ENCODE measurements at regions not wholly inside any gene's neighbourhood (a gene's known extent, or its start where the extent isn't known, plus 50 kb on each side); places are given as distances from the start of the nearest gene placed in this dataset.

- Histone ChIP-seq H3K9me3 (ENCODE audit: control insufficient read depth, low read length) (no peaks in the 10 kb centered on the region), H3K4me3 (ENCODE audit: low read depth, low read length) (no peak overlapping the region), H3K79me2 (no peaks in the 10 kb centered on the region), H2AFZ (no peak overlapping the region), H3K27ac (no peak overlapping the region), H3K27me3 (ENCODE audit: control insufficient read depth, insufficient read depth, low read length) (no peaks in the 10 kb centered on the region), H3K4me1 (no peaks in the 10 kb centered on the region), H3K9ac (no peak overlapping the region), H3K4me2 (ENCODE audit: low read length) (no peak overlapping the region), H3K36me3 (ENCODE audit: control insufficient read depth, insufficient read depth, low read length) (no peaks in the 10 kb centered on the region)
- no peak for TF ChIP-seq CTCF (IDR thresholded peaks at IDR 0.05)
These were observed 255.5 kb downstream of the CDC5L start for GRCh38 chr6:44642870-44643522.

- Histone ChIP-seq H2AFZ (no peak overlapping the region), H3K36me3 (ENCODE audit: control insufficient read depth, insufficient read depth, low read length) (no peaks in the 10 kb centered on the region), H3K4me3 (ENCODE audit: low read depth, low read length) (no peak overlapping the region), H3K9me3 (ENCODE audit: control insufficient read depth, low read length) (no peaks in the 10 kb centered on the region), H3K27ac (no peak overlapping the region), H3K27me3 (ENCODE audit: control insufficient read depth, insufficient read depth, low read length) (no peaks in the 10 kb centered on the region), H3K4me1 (peaks cover 2% of the 10 kb centered on the region), H3K9ac (no peak overlapping the region), H3K79me2 (no peaks in the 10 kb centered on the region), H3K4me2 (ENCODE audit: low read length) (no peak overlapping the region)
- TF ChIP-seq CTCF (IDR thresholded peaks at IDR 0.05) = no peak
These were observed 257.8 kb downstream of the CDC5L start for GRCh38 chr6:44645276-44645675.

- H3K27me3 ChIP-seq (ENCODE audit: control insufficient read depth, insufficient read depth, low read length) = no peaks in the 10 kb centered on the region
- H3K4me1 ChIP-seq = peaks cover 2% of the 10 kb centered on the region
- H3K36me3 ChIP-seq (ENCODE audit: control insufficient read depth, insufficient read depth, low read length) = no peaks in the 10 kb centered on the region
- no peak overlapping the region for H3K4me2 ChIP-seq (ENCODE audit: low read length)
- H2AFZ ChIP-seq = no peak overlapping the region
- no peaks in the 10 kb centered on the region for H3K79me2 ChIP-seq
- TF ChIP-seq CTCF (IDR thresholded peaks at IDR 0.05) = no peak
- no peaks in the 10 kb centered on the region for H3K9me3 ChIP-seq (ENCODE audit: control insufficient read depth, low read length)
- H3K9ac ChIP-seq = no peak overlapping the region
- H3K4me3 ChIP-seq (ENCODE audit: low read depth, low read length) = no peak overlapping the region
- H3K27ac ChIP-seq = no peak overlapping the region
These were observed 258.8 kb downstream of the CDC5L start for GRCh38 chr6:44646355-44646754.

GRCh38 chr6:44649365-44650025 lies 262.0 kb downstream of the CDC5L start:
- Histone ChIP-seq H3K4me1 (peaks cover 2% of the 10 kb centered on the region), H3K27me3 (ENCODE audit: control insufficient read depth, insufficient read depth, low read length) (no peaks in the 10 kb centered on the region), H3K27ac (no peak overlapping the region), H3K9ac (no peak overlapping the region), H3K79me2 (no peaks in the 10 kb centered on the region), H3K4me2 (ENCODE audit: low read length) (no peak overlapping the region), H3K36me3 (ENCODE audit: control insufficient read depth, insufficient read depth, low read length) (no peaks in the 10 kb centered on the region), H3K9me3 (ENCODE audit: control insufficient read depth, low read length) (no peaks in the 10 kb centered on the region), H2AFZ (no peak overlapping the region), H3K4me3 (ENCODE audit: low read depth, low read length) (no peak overlapping the region)
- no peak for TF ChIP-seq CTCF (IDR thresholded peaks at IDR 0.05)

- H3K4me2 ChIP-seq (ENCODE audit: low read length) = no peak overlapping the region
These were observed 263.0 kb downstream of the CDC5L start for GRCh38 chr6:44650495-44650894.

More at GRCh38 chr6:44650495-44650894, 263.0 kb downstream of the CDC5L start:
- TF ChIP-seq CTCF (IDR thresholded peaks at IDR 0.05) = no peak
- H3K36me3 ChIP-seq (ENCODE audit: control insufficient read depth, insufficient read depth, low read length) = no peaks in the 10 kb centered on the region
- no peaks in the 10 kb centered on the region for H3K9me3 ChIP-seq (ENCODE audit: control insufficient read depth, low read length)
- no peak overlapping the region for H3K9ac ChIP-seq
- no peak overlapping the region for H3K4me3 ChIP-seq (ENCODE audit: low read depth, low read length)
- H3K27me3 ChIP-seq (ENCODE audit: control insufficient read depth, insufficient read depth, low read length) = no peaks in the 10 kb centered on the region
- no peaks in the 10 kb centered on the region for H3K79me2 ChIP-seq
- H3K27ac ChIP-seq = no peak overlapping the region
- H2AFZ ChIP-seq = no peak overlapping the region
- peaks cover 2% of the 10 kb centered on the region for H3K4me1 ChIP-seq
